Muscle of leg (tissue), 3 donors: ENCODE measurements at regions not wholly inside any gene's neighbourhood (a gene's known extent, or its start where the extent isn't known, plus 50 kb on each side); places are given as distances from the start of the nearest gene placed in this dataset.

Experiments
- DNase-seq: peaks from one replicate; pipeline ENCODE4 v3.0.0; 2013
- H3K27ac ChIP-seq: one replicate; pipeline ENCODE4 v1.5.1; 2013; ENCODE audit warnings: mild to moderate bottlenecking, low read length, control low read depth
- H3K27me3 ChIP-seq: one replicate; pipeline ENCODE4 v1.6.1; 2013; ENCODE audit warnings: low read length; ENCODE audit not compliant: control insufficient read depth, insufficient read depth
- H3K36me3 ChIP-seq: one replicate; pipeline ENCODE4 v1.6.1; 2013; ENCODE audit warnings: low read length; ENCODE audit not compliant: control insufficient read depth, insufficient read depth
- H3K4me1 ChIP-seq: one replicate; pipeline ENCODE4 v1.6.1; 2013; ENCODE audit warnings: low read length; ENCODE audit not compliant: control insufficient read depth, insufficient read depth
- H3K4me3 ChIP-seq: one replicate; pipeline ENCODE4 v1.5.1; 2013; ENCODE audit warnings: low read length, control low read depth
- H3K9me3 ChIP-seq: replicated peaks from 2 replicates; pipeline ENCODE4 v1.6.1; 2013; ENCODE audit warnings: low read depth, low read length; ENCODE audit not compliant: control insufficient read depth
- WGBS: methylation state at CpG from one replicate; pipeline ENCODE4 v1.1.5; 2013; ENCODE audit warnings: missing lambda C conversion rate; ENCODE audit not compliant: insufficient coverage; 5-methylcytosine and 5-hydroxymethylcytosine counted together

GRCh38 chr5:40390281-40391149 lies 289.2 kb upstream of the PTGER4 start:
- H3K9me3 ChIP-seq, result no peaks in the 10 kb centered on the region
- H3K4me1 ChIP-seq, result peaks cover 5% of the 10 kb centered on the region
- H3K4me3 ChIP-seq, result no peak overlapping the region
- peak; percentile 92 for DNase-seq
- H3K27me3 ChIP-seq, result no peaks in the 10 kb centered on the region
- H3K36me3 ChIP-seq, result no peaks in the 10 kb centered on the region
- WGBS, result no CpG with 5 or more reads among the region's 6 CpGs
- H3K27ac ChIP-seq, result no peak overlapping the region

GRCh38 chr5:40389591-40389990 lies 290.1 kb upstream of the PTGER4 start:
- WGBS, result 83% methylated on average over 1 of the region's 4 CpGs
- Histone ChIP-seq H3K4me3 (no peak overlapping the region), H3K36me3 (no peaks in the 10 kb centered on the region), H3K27me3 (no peaks in the 10 kb centered on the region), H3K9me3 (no peaks in the 10 kb centered on the region), H3K27ac (no peak overlapping the region), H3K4me1 (peaks cover 5% of the 10 kb centered on the region)
- DNase-seq, result no peak

- DNase-seq, result peak; percentile 62
- no peaks in the 10 kb centered on the region for H3K9me3 ChIP-seq
Observed at GRCh38 chr5:40386289-40386688, 293.4 kb upstream of the PTGER4 start.

GRCh38 chr5:40385544-40385943 lies 294.2 kb upstream of the PTGER4 start:
- Histone ChIP-seq H3K27me3 (no peaks in the 10 kb centered on the region), H3K4me1 (peaks cover 4% of the 10 kb centered on the region), H3K4me3 (no peak overlapping the region), H3K9me3 (no peaks in the 10 kb centered on the region), H3K36me3 (no peaks in the 10 kb centered on the region), H3K27ac (no peak overlapping the region)
- DNase-seq, result no peak

More at GRCh38 chr5:40386289-40386688, 293.4 kb upstream of the PTGER4 start:
- peaks cover 4% of the 10 kb centered on the region for H3K4me1 ChIP-seq
- H3K36me3 ChIP-seq, result no peaks in the 10 kb centered on the region
- H3K27me3 ChIP-seq, result no peaks in the 10 kb centered on the region
- no peak overlapping the region for H3K4me3 ChIP-seq
- no peak overlapping the region for H3K27ac ChIP-seq
- WGBS, result no CpG with 5 or more reads among the region's 3 CpGs

GRCh38 chr5:40384782-40385390 lies 294.8 kb upstream of the PTGER4 start:
- no CpG with 5 or more reads among the region's 3 CpGs for whole genome bisulfite sequencing
- Histone ChIP-seq H3K9me3 (no peaks in the 10 kb centered on the region), H3K4me3 (no peak overlapping the region), H3K27ac (no peak overlapping the region), H3K36me3 (no peaks in the 10 kb centered on the region), H3K27me3 (no peaks in the 10 kb centered on the region), H3K4me1 (peaks cover 4% of the 10 kb centered on the region)
- DNase-seq, result peak; percentile 51

- no peak overlapping the region for H3K27ac ChIP-seq
- H3K4me1 ChIP-seq, result peaks cover 4% of the 10 kb centered on the region
- no peaks in the 10 kb centered on the region for H3K9me3 ChIP-seq
- no peak overlapping the region for H3K4me3 ChIP-seq
- H3K36me3 ChIP-seq, result no peaks in the 10 kb centered on the region
- WGBS, result no CpG with 5 or more reads among the region's 3 CpGs
- H3K27me3 ChIP-seq, result no peaks in the 10 kb centered on the region
- peak; percentile 83 for DNase-seq
Observed at GRCh38 chr5:40383749-40384651, 295.7 kb upstream of the PTGER4 start.

- Histone ChIP-seq H3K27me3 (no peaks in the 10 kb centered on the region), H3K4me1 (peaks cover 4% of the 10 kb centered on the region), H3K36me3 (no peaks in the 10 kb centered on the region), H3K4me3 (no peak overlapping the region), H3K9me3 (no peaks in the 10 kb centered on the region), H3K27ac (no peak overlapping the region)
- no CpG with 5 or more reads among the region's 4 CpGs for WGBS
- no peak for DNase-seq
Observed at GRCh38 chr5:40381676-40382363, 297.9 kb upstream of the PTGER4 start.

GRCh38 chr5:40381016-40381415 lies 298.7 kb upstream of the PTGER4 start:
- no peaks in the 10 kb centered on the region for H3K9me3 ChIP-seq
- no peaks in the 10 kb centered on the region for H3K27me3 ChIP-seq
- no peak overlapping the region for H3K27ac ChIP-seq
- no peaks in the 10 kb centered on the region for H3K36me3 ChIP-seq
- WGBS, result 20% methylated on average over 1 of the region's 4 CpGs
- no peak for DNase-seq
- H3K4me1 ChIP-seq, result peaks cover 4% of the 10 kb centered on the region
- H3K4me3 ChIP-seq, result no peak overlapping the region

- WGBS, result 61% methylated on average over 2 of the region's 6 CpGs
- H3K27ac ChIP-seq, result no peak overlapping the region
- H3K4me3 ChIP-seq, result no peak overlapping the region
Observed at GRCh38 chr5:40378396-40379177, 301.1 kb upstream of the PTGER4 start.

More at GRCh38 chr5:40378396-40379177, 301.1 kb upstream of the PTGER4 start:
- no peaks in the 10 kb centered on the region for H3K4me1 ChIP-seq
- DNase-seq, result no peak
- no peaks in the 10 kb centered on the region for H3K9me3 ChIP-seq
- H3K36me3 ChIP-seq, result no peaks in the 10 kb centered on the region
- H3K27me3 ChIP-seq, result no peaks in the 10 kb centered on the region
